ENCODE measurements at regions not wholly inside any gene's neighbourhood (a gene's known extent, or its start where the extent isn't known, plus 50 kb on each side); places are given as distances from the start of the nearest gene placed in this dataset.

DNA sequence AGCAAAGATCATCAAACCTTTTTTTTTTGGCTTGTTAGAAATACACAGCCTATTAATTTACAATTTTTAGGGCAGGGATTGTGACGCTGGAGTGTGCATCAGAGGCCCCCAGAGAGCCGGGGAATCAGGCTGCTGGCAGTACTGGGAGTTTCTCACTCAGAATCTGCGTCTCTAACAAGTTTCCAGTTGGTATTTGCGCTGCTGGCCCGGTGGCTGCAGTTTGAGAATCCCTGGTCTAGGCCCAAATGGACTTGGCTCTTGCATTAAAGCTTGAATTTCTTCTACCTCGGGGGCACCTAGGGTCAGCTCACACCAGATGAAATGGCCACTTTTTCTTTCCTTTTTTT lies 150.9 kb upstream of the CIBAR2 start:
- no peaks in the 10 kb centered on the region for H3K36me3 Mint-ChIP-seq (ENCODE audit: low read depth)
- no peak overlapping the region for H3K27ac Mint-ChIP-seq
- DNase-seq: no peak
- H3K4me1 Mint-ChIP-seq (ENCODE audit: low read depth): no peaks in the 10 kb centered on the region
- peaks cover 6% of the 10 kb centered on the region for H3K27me3 Mint-ChIP-seq (ENCODE audit: insufficient read depth)
- no peak for TF ChIP-seq CTCF (IDR thresholded peaks at IDR 0.05)
- no peaks in the 10 kb centered on the region for H3K9me3 Mint-ChIP-seq
- no peak overlapping the region for H3K4me3 Mint-ChIP-seq

GRCh38 chr16:85264752-85265151 lies 152.5 kb upstream of the CIBAR2 start:
- no peak for DNase-seq
- no peak for TF ChIP-seq CTCF (IDR thresholded peaks at IDR 0.05)
- Mint-ChIP-seq H3K4me1 (ENCODE audit: low read depth) (no peaks in the 10 kb centered on the region), H3K27me3 (ENCODE audit: insufficient read depth) (peaks cover 8% of the 10 kb centered on the region), H3K36me3 (ENCODE audit: low read depth) (no peaks in the 10 kb centered on the region), H3K9me3 (no peaks in the 10 kb centered on the region), H3K4me3 (no peak overlapping the region), H3K27ac (no peak overlapping the region)

DNA sequence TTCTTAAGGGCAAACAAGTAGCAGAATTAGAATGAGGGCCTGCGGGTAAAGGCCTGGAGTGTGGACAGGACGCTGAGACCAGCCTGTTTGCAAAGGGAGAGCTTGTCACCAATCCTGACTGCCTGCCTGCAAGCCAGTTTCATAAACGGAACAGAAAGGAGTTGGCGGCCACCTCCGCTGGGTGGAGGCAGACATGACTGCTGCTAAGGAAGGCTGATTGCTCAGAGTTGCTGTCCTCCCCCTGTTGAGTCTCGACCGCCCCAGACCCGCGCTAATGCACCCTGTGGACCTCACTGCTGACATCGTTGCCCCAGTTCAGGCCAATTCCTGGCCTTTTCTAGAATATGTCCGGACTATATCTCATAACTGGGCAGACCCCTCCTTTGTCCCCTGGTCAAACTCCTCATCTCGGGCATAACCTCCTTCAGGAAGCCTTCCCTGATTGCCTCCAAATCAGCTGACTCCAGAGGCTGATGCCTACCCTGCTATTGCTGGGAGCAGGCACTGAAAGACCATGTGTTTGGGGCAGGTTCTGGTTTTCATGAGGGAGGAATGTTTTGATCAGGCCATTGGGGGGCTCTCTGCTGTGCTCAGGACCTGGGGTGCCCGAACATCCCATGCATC lies 153.0 kb upstream of the CIBAR2 start:
- no peak for TF ChIP-seq CTCF (IDR thresholded peaks at IDR 0.05)
- Mint-ChIP-seq H3K9me3 (no peaks in the 10 kb centered on the region), H3K27me3 (ENCODE audit: insufficient read depth) (peaks cover 8% of the 10 kb centered on the region), H3K4me1 (ENCODE audit: low read depth) (no peaks in the 10 kb centered on the region), H3K4me3 (no peak overlapping the region), H3K27ac (no peak overlapping the region), H3K36me3 (ENCODE audit: low read depth) (no peaks in the 10 kb centered on the region)
- DNase-seq: no peak

DNA sequence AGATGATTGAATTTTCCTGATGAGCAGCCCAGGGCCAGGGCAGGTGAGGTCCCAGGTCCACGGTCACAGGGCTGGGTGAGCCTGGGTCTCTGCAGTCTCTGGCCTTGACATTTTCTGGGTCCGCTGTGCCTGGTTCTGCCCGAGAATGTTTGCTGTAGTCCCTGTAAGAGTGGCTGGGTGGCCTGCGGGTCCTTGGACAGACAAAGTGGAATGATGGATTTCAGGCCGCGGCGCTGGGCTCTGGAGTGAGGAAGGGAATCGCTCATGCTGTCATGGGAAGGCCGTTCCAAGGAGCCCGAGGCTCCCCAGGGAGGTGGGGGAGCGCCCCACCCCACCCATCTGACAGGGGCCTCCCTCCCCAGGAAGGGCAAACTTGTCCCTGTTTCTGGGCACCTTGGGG lies 153.5 kb upstream of the CIBAR2 start:
- Mint-ChIP-seq H3K4me1 (ENCODE audit: low read depth) (no peaks in the 10 kb centered on the region), H3K4me3 (no peak overlapping the region), H3K9me3 (no peaks in the 10 kb centered on the region), H3K27ac (no peak overlapping the region), H3K27me3 (ENCODE audit: insufficient read depth) (peaks cover 8% of the 10 kb centered on the region), H3K36me3 (ENCODE audit: low read depth) (no peaks in the 10 kb centered on the region)
- DNase-seq: no peak
- no peak for TF ChIP-seq CTCF (IDR thresholded peaks at IDR 0.05)

DNA sequence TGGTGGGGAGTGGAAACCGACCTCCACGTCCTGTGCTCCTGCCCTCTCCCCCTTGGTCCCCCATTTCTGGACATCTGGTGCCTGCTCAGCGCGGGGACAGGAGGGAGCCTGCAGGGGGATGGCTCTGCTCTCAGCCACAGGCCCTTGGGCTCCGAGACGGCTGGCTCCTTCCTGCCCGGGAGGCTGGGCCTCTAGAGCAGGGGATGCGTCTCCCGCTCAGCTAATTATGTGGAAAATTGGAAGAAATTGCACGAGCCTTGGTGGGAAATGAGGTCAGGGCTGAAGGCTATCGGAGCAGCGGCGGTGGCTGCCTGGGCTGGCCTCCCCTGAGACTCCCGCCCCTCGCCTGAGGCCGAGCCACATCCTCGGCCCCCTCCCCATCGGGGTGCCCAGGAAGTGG lies 154.6 kb upstream of the CIBAR2 start:
- Mint-ChIP-seq H3K9me3 (no peaks in the 10 kb centered on the region), H3K4me1 (ENCODE audit: low read depth) (no peaks in the 10 kb centered on the region), H3K27me3 (ENCODE audit: insufficient read depth) (peaks cover 8% of the 10 kb centered on the region), H3K4me3 (no peak overlapping the region), H3K27ac (no peak overlapping the region), H3K36me3 (ENCODE audit: low read depth) (no peaks in the 10 kb centered on the region)
- TF ChIP-seq CTCF (IDR thresholded peaks at IDR 0.05): no peak
- DNase-seq: no peak

- H3K27ac Mint-ChIP-seq: no peak overlapping the region
- H3K4me1 Mint-ChIP-seq (ENCODE audit: low read depth): no peaks in the 10 kb centered on the region
- H3K9me3 Mint-ChIP-seq: no peaks in the 10 kb centered on the region
- H3K36me3 Mint-ChIP-seq (ENCODE audit: low read depth): no peaks in the 10 kb centered on the region
- no peak overlapping the region for H3K4me3 Mint-ChIP-seq
- H3K27me3 Mint-ChIP-seq (ENCODE audit: insufficient read depth): peaks cover 7% of the 10 kb centered on the region
- no peak for DNase-seq
- no peak for TF ChIP-seq CTCF (IDR thresholded peaks at IDR 0.05)
Measured at GRCh38 chr16:85267414-85267945, 155.2 kb upstream of the CIBAR2 start.
